NCI-H526 treated with DMSO at 0.1 percent for 48 hours (cell line): ENCODE measurements at regions not wholly inside any gene's neighbourhood (a gene's known extent, or its start where the extent isn't known, plus 50 kb on each side); places are given as distances from the start of the nearest gene placed in this dataset.

Experiments
- DNase-seq: peaks from one replicate; lab custom pipeline; 2025; lab: John Stamatoyannopoulos, UW

DNA sequence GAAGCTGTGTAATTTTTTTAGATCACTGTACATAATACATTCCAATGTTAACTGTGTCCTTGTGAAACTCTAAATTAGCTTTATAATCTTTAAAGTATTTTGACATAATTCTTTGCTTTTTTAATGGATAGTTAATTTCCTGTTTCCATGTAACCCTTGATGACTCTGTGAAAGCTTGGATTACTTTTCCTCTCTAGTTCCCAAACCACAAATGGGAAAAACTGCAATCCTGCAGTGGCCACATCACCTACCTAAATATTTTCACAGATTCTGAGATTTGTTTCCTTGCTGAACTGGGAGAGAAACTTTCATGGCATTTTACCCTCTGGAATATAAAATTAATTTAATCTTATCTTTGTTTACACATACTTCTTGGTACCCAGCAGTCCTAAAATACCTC, 161.6 kb upstream of the CCDC68 start:
- no peak for DNase-seq

DNA sequence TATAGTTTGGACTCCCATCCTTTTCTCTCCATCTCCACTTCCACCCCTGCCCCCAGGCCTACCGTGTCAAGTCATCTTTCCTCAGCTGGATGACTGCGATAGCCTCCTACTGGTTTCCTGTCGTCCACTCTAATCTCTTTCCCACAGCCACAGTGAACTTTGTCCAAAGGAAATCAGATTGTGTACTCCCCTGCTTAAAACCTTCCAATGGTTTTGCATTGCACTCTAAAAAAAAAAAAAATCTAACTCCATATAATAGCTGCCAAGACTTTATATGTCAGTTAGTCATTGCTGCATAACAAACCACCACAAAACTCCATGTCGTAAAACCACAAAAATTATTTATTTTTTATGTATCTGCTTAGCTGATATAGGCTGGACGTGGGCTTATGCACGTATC, 160.2 kb upstream of the CCDC68 start:
- no peak for DNase-seq

DNA sequence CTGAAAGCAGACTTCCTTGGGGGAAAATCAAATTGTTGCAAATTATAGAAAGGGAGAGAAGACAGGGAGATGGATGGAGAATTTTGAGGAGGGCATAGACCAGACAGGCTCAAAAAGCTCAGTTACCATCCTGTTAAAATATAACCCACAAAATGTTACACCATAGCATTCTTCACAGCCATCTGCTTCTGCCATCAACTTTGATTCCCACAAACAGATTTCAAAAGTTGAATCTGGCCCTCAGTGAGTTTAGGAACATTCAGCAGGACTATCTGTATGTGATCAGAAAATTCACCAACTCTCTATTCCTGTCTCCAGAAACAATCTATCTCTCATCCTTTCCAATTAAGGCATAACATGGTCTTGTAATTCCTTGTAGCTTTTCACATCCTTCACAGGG, 159.8 kb upstream of the CCDC68 start:
- DNase-seq = no peak

DNA sequence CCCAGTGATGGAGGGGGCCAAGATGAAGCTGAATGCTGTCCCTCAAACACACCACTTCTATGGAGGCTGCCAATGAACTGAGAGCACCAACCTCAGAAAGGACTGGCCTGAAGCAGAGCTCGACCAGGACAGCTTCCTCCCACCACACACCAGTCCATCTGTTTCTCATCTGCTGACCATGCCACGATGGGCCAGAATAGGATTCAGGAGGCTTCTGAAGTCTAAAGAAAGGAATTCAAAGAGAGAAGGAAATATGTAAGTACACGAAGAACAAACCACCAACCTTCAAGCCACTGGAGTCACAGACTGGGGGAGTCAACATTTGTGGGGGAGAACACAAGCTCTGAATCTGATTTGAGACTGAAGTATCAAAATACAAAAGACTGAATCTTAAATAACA, 157.6 kb upstream of the CCDC68 start:
- DNase-seq = no peak

DNA sequence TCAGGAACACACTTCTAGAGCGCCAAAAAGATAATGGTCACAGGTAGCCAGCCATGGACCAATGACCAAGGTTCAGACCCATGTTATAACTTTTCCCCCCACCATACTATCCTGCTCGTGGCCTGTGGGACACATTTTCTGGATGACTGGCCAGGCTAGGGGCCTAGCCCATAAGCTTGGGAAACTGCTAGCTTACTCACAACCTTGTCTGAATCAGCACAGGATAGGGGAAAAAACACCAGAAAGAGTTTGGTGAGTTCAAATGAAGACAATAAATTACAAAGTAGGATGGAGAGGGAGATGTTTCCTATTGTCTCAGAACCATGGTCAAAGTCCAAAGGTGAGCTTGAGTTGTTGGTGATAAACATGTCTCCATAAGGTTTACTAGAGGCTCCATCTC, 156.3 kb upstream of the CCDC68 start:
- DNase-seq = no peak

DNA sequence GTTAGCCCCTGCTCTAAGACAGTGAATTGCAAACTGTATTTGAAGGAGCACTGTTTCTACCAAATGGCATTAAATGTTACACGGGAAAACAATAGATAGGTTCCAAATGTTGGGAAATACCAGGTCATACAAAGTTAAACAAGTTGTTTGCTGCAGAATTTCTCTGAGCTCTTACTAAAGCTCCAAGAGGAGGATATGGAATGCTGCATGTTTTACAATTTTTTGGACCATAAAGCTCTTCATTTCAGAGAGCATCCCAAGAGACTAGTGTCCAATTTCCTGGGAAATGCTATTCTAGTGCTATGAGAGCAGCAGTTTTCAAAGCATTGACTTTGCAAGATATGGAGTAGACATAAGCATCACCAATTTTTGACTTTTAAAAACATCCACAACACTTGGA, 155.6 kb upstream of the CCDC68 start:
- DNase-seq = no peak

DNA sequence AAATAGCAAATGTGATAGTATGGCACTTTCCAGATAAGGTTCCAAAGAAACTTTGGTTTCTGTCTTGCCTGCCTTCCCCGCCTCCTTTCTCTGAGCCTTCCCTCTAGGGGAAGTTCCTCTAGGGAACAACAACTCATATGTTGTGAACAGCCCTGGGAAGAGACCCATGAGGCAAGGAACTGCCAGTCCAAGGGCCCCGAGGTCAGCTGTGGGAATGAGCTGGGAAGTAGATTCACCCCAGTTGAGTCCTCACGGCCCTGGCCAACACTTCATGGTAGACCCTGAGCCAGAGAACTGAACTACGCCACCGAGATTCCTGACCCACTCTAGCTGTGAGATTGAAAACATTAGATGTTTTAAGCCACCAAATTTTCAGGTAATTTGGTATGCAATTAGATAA, 154.5 kb upstream of the CCDC68 start:
- no peak for DNase-seq

DNA sequence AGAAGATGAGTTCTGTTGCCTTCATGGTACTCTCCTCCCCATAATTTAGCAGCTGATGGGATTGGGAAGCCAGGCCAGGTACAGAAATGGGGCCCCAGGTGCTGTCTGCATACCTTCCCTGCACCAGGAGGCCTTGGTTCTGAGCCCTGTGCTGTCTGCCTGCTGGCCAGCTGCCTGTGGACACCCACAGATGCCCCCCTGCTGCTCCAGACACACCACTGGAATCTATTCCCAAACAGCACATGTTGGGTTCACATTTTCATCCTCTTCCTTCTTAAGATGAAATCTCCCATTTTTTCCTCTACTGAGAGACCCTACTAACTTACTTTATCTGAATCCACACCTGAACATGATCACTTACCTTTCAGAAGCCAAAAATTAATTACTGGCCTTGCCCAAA, 152.0 kb upstream of the CCDC68 start:
- no peak for DNase-seq

DNA sequence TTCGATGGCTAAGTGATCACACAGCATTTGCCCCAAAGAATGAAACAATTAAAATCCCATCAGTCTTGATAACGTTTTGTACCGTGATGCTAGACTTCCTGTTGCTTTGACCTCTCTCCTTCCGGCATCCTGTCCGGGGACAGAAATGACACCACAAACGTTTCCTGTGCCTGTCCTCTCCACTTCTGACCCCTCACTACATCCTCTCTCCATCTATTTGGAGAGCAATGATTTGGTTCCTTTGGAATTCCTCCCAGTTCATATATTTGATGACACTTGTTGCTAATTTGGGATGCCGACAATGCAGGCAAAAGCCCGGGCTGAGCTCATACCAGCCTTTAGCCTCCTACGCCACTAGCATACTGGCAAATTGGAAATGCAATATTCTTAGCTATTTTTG, 151.2 kb upstream of the CCDC68 start:
- no peak for DNase-seq

DNA sequence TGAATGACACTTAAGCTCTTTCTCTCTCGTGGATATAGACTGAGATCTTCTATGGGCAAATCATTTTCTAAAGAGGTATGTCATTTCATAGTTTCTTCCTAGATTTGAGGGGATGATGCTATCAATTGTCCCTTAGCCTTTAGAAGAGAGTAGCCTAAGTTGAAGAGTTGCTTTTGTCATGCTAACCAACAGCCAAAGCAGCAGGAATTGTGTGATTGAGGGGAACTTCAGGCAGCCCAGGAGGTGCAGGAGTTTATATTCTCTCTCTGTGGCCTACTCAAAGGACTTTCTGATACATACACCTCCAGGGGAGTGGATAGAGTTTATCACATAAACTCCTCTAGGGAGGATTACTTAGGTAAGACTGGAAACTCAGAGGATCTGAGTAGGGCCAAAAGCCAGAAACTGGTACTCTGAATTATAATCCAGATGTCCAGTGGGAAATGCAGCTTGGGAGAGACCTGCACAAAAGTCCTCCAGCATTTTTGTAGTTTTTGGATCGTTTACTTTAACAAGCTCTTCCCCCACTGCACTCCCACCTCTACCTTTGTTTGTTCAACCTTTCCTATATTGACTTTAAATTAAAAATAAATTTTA, 150.7 kb upstream of the CCDC68 start:
- no peak for DNase-seq

DNA sequence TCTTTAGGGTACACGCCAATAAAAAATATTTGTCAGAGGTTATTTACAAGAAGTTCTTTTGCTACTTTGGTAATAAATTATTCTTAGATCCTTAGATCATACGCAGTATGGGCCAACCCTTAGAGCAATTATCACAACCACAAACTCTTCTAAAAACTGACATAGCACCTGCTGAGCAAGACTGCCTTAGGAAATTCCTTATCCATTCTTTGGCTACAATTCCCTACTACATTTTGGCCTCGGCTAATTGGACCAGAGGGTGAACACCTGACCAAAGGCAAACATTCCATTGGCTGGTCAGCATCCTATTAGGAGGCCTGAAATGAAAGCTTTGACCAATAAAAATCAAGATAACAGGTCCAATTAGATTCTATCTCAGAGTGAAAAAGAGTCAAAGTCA, 147.6 kb upstream of the CCDC68 start:
- no peak for DNase-seq

DNA sequence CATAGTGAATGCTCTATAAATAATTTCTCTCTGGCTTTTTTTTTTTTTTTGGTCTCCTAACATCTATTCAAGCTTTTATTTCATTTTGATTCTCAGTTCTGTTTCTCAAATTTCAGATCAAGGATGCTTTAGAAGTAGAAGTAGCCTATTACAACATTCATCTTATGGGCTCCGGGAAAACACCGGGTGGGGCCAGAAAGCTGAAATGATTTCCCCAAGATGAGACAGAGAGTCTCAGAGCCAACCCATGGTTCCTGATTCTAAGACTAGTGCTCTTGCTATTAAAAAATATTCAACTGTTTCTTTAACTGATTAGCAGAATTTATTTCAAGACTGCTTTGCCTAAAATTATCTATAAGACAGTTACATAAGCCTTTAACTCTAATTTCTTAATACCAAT, 147.2 kb upstream of the CCDC68 start:
- no peak for DNase-seq

DNA sequence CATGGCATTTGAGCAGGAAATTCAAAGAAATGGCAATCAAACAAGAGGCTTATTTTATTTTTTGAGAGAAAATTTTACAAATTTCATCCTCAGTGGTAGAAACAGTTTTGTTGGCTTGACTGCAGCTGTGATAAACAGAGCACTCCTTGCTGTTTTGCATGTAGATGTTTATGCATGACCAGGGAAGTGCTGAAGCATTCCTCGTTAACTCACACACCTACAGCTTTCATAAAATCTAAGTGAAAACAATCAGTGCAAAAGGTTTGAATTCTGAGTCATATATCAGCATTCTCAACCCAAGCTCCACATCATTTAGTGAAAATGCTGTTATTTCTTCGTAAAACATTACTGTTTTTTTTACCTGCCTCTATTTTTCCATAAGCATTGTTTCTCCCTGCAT, 146.6 kb upstream of the CCDC68 start:
- DNase-seq = peak; percentile 31

DNA sequence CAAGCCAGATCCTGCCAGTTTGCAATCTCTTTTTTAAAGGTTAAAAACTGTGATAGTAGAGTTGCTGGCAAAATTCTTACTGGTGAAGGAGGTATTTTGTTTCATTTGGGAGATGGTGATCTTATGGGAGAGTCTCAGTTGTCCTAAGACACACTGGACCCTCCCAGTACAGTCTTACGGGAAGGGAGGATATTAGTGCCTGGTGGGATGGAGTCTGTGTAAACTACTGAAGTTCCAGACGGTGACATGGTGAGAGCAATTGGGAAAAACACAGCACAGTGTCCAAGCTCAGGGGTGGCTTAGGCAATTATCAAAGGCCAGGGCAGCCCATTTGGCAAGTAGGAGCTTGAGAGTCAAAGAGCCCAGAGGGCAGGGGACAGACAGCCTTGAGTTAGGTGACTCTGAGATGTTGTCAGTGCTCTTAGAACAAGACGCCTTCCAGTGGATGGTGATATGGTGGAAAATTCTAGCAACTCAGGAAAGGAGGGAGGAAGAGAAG, 143.7 kb upstream of the CCDC68 start:
- no peak for DNase-seq

DNA sequence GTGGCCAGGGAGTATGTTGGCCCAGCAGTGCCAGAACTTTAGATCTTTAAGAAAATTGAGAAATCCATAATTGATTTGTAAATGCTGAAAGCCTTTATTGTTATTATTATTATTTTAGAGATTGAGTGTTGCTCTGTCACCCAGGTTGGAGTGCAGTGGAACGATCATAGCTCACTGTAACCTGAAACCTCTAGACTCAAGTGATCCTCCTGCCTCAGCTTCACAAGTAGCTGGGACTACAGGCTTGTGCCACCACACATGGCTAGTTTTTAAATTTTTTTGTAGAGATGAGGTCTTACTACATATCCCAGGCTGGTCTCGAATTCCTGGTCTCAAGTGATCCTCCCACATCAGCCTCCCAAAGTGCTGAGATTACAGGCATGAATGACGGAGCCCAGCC, 143.2 kb upstream of the CCDC68 start:
- no peak for DNase-seq

DNA sequence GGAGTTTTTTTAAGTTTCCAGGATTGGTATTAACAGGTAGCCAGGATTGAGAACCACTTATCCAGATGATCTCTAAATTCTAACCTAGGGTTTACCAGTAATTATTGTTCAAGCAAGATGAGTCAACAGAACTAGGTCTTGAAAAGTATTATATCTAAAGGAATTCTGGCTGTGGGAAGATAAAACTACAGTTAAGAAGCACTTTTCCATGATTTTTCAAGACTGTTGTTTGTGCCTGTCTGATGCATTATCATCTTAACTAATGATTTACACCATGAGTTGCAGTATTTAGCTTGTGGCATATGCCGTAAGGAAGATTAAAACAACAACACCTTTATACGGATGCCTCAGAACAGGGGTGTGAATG, 142.2 kb upstream of the CCDC68 start:
- DNase-seq = no peak

DNA sequence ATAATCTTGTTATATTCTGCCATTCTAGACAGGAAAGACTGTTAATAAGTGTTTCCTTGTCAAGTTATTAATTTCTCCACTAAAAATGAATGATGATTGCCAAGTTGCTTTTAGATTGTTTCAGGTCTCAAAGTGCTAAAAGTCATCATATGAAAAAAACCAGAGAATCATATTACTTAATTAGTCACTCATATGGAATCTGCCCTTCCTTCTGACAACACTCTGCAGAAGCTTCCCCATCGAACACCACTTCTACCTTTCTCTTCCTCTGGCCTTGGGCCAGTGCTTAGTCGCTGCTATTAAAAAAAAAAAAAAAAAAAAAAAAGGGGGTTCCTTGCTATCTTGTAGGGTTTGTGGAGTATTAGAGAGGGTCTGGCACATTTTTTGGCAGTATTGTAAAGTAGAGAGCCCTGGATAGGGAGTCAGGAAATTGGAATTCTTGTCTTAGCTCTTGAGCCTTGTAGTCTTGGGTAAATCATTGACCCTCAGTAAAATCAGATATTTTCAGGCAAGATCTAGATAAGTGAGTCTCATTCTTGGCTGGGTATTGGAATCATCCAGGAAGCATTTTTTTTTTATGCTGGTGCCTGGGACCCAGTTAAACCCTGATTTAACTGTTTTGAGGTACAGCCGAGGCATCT, 141.7 kb upstream of the CCDC68 start:
- no peak for DNase-seq

DNA sequence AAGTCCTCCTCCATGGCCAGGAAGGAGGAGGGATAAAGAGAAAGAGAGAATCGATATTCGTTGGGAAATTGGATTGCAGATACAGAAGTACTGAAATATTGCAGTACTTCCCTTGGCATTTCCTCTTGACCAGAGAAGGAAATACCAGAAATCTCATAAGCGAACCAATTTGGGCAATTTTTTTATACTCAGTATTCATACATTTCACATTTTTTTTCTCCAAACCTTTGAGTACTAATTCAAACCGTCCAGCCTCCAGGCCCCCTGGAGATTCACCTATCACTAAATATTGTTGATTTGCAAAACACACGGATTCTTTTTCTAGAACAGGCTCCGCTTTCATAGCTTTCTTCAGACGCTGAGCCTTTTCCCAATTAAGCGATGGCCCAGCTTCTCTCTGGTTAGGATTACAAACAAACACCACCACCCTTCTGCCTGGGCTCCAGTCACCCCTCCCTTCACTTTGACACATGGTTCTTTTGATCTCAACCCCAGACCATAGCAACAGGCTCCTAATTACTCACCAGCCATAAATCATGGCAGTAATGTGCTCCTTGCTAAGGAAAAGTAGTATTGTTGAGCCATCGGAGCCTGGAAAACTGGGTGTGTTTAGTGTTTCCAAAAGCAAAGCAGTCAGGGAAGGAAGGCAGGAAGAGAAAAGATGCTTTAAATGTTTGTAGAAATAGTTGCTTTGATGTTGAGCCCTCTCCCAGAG, 138.4 kb upstream of the CCDC68 start:
- no peak for DNase-seq

DNA sequence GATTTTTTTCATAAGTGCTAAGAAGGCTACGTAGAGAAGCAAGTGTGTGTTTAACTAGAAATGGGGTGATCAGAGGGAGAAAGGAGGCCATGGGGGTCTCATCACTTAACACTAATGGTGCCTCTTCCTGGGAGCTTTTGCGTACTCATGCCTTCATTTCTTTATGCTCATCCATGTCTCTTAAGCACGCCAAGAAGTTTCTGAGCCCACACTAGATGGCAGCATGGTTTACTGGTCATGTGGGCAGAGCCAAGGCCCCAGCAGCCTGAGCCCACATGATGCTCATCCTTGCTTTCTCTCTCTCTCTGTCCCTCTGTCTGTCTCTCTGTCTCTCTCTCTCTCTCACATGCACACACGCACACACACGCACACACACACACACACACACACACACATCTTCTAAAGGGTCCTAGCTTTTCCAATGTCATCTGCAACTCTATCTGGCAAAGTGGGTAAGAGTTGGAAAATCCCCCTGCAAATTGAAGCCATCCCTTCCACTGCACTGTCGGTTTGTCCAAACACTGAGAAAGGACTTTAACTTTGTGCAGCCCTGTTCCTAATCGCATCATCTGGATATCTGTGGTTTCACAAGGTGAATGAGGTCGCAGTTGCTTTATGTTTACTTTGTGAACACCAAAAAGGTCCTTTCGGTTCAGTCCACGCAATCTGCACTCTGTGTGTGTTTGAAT, 137.1 kb upstream of the CCDC68 start:
- peak; percentile 38 for DNase-seq

DNA sequence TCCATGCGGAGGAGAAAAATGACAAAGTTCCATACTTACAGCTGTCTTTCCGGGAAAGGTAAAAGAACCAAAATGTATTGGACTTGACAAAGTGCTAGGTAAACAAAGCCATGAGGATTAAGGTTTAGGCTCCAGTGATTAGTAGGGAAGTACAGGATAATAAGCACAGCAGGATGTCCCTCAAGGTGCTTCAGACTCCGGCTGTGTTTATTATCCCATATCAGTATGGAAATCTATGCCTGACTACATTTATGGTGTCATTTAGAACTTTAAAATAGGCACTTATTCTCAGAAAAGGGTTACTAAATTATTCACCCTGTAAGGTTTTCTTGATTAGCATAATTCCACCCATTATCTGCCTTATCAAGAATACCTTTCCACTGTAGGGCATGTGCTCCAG, 136.3 kb upstream of the CCDC68 start:
- DNase-seq = no peak

DNA sequence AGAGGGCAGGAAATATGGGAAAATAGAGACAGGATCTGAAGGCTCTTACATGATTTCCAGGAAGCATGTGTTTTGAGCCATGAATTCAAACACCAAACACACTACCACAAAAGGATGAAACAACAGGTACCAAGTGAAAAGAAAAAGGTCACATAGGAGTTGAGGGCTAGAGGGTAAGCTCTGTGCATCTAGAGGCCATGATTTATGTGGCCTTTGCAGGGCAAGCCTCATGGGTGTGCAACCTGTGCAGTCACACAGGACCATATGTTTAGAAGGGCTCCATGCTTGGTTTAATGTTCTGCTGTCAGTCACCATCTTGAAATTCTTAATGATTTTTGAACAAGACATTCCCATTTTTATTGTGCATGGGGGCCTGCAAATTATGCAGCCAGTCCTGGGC, 134.5 kb upstream of the CCDC68 start:
- no peak for DNase-seq

DNA sequence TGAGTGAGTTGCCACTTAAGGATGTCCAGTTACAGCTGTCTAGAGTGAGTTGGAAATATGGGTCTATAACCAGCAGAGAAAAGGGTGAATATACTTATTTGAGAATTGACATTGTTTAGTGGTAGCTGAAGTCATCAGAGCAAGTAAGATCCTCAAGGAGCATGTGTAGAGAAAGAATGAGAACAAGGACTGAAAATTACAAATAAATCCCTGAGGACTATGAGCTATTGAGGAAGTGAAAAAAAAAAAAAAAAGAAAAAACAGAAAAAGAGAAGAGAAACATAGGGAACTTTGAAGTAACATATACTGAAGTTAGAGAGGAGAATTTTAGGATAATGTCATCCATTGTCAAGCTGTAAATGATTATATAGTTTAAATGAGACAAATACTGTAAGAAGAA, 134.0 kb upstream of the CCDC68 start:
- DNase-seq = no peak

DNA sequence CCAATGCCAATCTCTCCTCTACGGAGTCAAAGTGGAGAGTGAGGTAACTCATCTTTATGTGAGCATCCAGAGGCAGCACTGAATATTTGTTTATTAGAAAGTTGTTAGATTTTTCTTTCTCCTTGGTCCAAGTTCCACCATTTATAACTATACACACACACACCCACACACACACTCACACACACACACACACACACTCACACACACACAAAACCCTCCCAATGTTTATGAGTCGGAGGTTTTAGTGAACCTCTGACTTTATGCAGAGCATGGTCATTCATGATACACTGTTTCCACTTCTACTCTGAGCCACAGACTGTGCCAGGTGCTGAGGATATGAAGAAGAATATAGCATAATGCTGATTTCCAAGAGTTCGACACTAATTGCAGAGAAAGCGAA, 132.9 kb upstream of the CCDC68 start:
- no peak for DNase-seq
